ENCODE measurements at regions not wholly inside any gene's neighbourhood (a gene's known extent, or its start where the extent isn't known, plus 50 kb on each side); places are given as distances from the start of the nearest gene placed in this dataset.

DNA sequence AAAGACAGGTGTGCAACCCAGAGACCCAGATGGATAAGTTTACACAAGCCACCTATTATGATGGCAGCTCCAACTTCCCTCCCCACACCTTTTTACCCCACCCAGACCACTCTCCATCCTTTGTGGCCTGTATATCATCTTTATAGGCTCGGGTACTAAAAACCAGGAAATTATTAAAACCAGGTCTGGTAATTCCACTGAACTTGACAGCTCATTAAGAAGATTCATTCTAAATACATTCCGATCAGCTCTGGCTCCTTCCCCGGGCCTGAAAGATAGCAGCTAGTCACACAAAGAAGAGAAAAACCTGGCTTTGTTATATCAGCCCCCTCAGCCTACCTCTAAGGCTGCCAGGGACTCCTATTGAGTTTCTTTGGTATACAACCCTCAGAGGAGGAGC lies 67.9 kb upstream of the API5 start:
- CTCF ChIA-PET, result no interaction called here

DNA sequence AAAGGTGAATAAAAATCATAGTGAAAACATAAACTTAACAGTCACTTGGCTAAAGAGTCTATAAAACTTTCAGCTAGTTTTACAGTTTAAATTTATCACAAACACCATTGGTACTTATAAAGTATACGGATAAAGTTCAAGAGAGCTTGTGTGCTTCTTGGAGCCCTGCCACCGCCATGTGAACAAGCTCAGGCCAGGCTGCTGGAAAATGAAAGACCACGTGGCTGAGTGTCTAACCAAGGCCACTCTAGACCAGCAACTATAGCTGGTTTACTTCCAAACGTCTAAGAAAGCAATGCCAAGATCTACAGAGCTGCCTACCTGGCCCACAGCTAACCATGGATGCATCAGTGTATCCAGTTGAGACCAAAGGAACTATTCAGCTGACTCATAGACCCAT lies 66.3 kb upstream of the API5 start:
- Histone ChIP-seq H3K79me2 (ENCODE audit: control insufficient read depth, insufficient read depth, low read length) (no peaks in the 10 kb centered on the region), H4K20me1 (replicated peaks; ENCODE audit: control insufficient read depth, extremely low read depth, insufficient read depth, low read length) (no peaks in the 10 kb centered on the region), H3K27ac (ENCODE audit: insufficient read depth, low read depth, low read length) (no peak overlapping the region), H3K9me3 (replicated peaks; ENCODE audit: control insufficient read depth, insufficient read depth, low read length) (no peaks in the 10 kb centered on the region), H3K36me3 (ENCODE audit: control insufficient read depth in 2 of 2, extremely low read depth in 1 of 2, insufficient read depth in 2 of 2, low read length in 2 of 2) (no peaks in the 10 kb centered on the region), H3K27me3 (ENCODE audit: control insufficient read depth in 2 of 2, insufficient read depth in 2 of 2, low read length in 2 of 2) (no peaks in the 10 kb centered on the region), H3K4me2 (ENCODE audit: insufficient read depth, low read length) (no peak overlapping the region), H3K9ac (replicated peaks; ENCODE audit: extremely low read depth, insufficient read depth, low read length) (no peak overlapping the region), H3K9me1 (replicated peaks; ENCODE audit: control insufficient read depth, extremely low read depth, insufficient read depth, low read length) (no peaks in the 10 kb centered on the region), H2AFZ (ENCODE audit: low read depth, low read length) (no peak overlapping the region), H3K4me3 (replicated peaks in 1 of 3; ENCODE audit: insufficient read depth in 1 of 3, low read depth in 1 of 3, low read length in 3 of 3) (no peak overlapping the region), H3K4me1 (ENCODE audit: control insufficient read depth, extremely low read depth, insufficient read depth, low read length) (no peaks in the 10 kb centered on the region)
- ChIA-PET CTCF (interaction anchor here (1.3 kb wide), 1 partner anchor 36 kb away, joined by 3 read pairs; no protein-coding TSS in a partner anchor), POLR2A (no interaction called here)
- dilution Hi-C loops (cut with MboI; ENCODE audit: extremely low pct_ligation_motif_present, low sequenced_read_pairs), result no loop called here
- intact Hi-C loops (cut with micrococcal nuclease), result no loop called here
- FAIRE-seq (no peak), DNase-seq (ENCODE audit: low read depth, low spot score) (no peak)
- BruUV-seq (replicated peaks), result no TSS peak
- TF ChIP-seq MYC (IDR thresholded peaks at IDR 0.05; ENCODE audit: low read depth, low read length), result no peak
- no peak for TF ChIP-seq POLR2AphosphoS5 (IDR thresholded peaks at IDR 0.05; ENCODE audit: insufficient read depth, low read depth, low read length)
- no peak for TF ChIP-seq GATA2 (IDR thresholded peaks at IDR 0.05; ENCODE audit: insufficient read depth, insufficient read length, low read depth, low read length)
- TF ChIP-seq, protein P1, sequence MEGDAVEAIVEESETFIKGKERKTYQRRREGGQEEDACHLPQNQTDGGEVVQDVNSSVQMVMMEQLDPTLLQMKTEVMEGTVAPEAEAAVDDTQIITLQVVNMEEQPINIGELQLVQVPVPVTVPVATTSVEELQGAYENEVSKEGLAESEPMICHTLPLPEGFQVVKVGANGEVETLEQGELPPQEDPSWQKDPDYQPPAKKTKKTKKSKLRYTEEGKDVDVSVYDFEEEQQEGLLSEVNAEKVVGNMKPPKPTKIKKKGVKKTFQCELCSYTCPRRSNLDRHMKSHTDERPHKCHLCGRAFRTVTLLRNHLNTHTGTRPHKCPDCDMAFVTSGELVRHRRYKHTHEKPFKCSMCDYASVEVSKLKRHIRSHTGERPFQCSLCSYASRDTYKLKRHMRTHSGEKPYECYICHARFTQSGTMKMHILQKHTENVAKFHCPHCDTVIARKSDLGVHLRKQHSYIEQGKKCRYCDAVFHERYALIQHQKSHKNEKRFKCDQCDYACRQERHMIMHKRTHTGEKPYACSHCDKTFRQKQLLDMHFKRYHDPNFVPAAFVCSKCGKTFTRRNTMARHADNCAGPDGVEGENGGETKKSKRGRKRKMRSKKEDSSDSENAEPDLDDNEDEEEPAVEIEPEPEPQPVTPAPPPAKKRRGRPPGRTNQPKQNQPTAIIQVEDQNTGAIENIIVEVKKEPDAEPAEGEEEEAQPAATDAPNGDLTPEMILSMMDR (IDR thresholded peaks at IDR 0.05; ENCODE audit: extremely low read depth in 1 of 2, insufficient read depth in 1 of 2, low read depth in 1 of 2, low read length in 2 of 2), result no peak
- TF ChIP-seq, protein P2, sequence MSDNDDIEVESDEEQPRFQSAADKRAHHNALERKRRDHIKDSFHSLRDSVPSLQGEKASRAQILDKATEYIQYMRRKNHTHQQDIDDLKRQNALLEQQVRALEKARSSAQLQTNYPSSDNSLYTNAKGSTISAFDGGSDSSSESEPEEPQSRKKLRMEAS (IDR thresholded peaks at IDR 0.05; ENCODE audit: insufficient read depth, insufficient read length), result no peak
- no peak for TF ChIP-seq POLR2A (IDR thresholded peaks at IDR 0.05; ENCODE audit: low read depth, low read length)
- no peak for TF ChIP-seq FOS (IDR thresholded peaks at IDR 0.05; ENCODE audit: borderline replicate concordance, insufficient read depth, low read length)
- no peak for TF ChIP-seq EZH2 (IDR thresholded peaks at IDR 0.05; ENCODE audit: borderline replicate concordance, low read depth, low read length, severe bottlenecking)
- TF ChIP-seq JUN (IDR thresholded peaks at IDR 0.05; ENCODE audit: borderline replicate concordance, insufficient read depth, insufficient read length, low read depth), result no peak

More for the DNA sequence above, 67.9 kb upstream of the API5 start:
- Histone ChIP-seq H3K36me3 (ENCODE audit: control insufficient read depth in 2 of 2, extremely low read depth in 1 of 2, insufficient read depth in 2 of 2, low read length in 2 of 2) (no peaks in the 10 kb centered on the region), H3K27ac (ENCODE audit: insufficient read depth, low read depth, low read length) (no peak overlapping the region), H3K27me3 (ENCODE audit: control insufficient read depth in 2 of 2, insufficient read depth in 2 of 2, low read length in 2 of 2) (no peaks in the 10 kb centered on the region), H3K9me1 (replicated peaks; ENCODE audit: control insufficient read depth, extremely low read depth, insufficient read depth, low read length) (no peaks in the 10 kb centered on the region), H3K9ac (replicated peaks; ENCODE audit: extremely low read depth, insufficient read depth, low read length) (no peak overlapping the region), H2AFZ (ENCODE audit: low read depth, low read length) (no peak overlapping the region), H3K9me3 (replicated peaks; ENCODE audit: control insufficient read depth, insufficient read depth, low read length) (no peaks in the 10 kb centered on the region), H3K4me3 (replicated peaks in 1 of 3; ENCODE audit: insufficient read depth in 1 of 3, low read depth in 1 of 3, low read length in 3 of 3) (no peak overlapping the region), H3K4me2 (ENCODE audit: insufficient read depth, low read length) (no peak overlapping the region), H4K20me1 (replicated peaks; ENCODE audit: control insufficient read depth, extremely low read depth, insufficient read depth, low read length) (no peaks in the 10 kb centered on the region), H3K4me1 (ENCODE audit: control insufficient read depth, extremely low read depth, insufficient read depth, low read length) (no peaks in the 10 kb centered on the region), H3K79me2 (ENCODE audit: control insufficient read depth, insufficient read depth, low read length) (no peaks in the 10 kb centered on the region)
- dilution Hi-C loops (cut with MboI; ENCODE audit: extremely low pct_ligation_motif_present, low sequenced_read_pairs) (no loop called here), intact Hi-C loops (cut with micrococcal nuclease) (no loop called here)
- POLR2A ChIA-PET, result no interaction called here
- DNase-seq (ENCODE audit: low read depth, low spot score), result no peak
- no peak for FAIRE-seq
- no TSS peak for BruUV-seq (replicated peaks)
- no peak for TF ChIP-seq GATA2 (IDR thresholded peaks at IDR 0.05; ENCODE audit: insufficient read depth, insufficient read length, low read depth, low read length)

Data from endothelial cell of umbilical vein (primary cell).